Trophoblast cell (in vitro differentiated cells and primary cell): ENCODE measurements at regions not wholly inside any gene's neighbourhood (a gene's known extent, or its start where the extent isn't known, plus 50 kb on each side); places are given as distances from the start of the nearest gene placed in this dataset.
A peak's percentile ranks its signal among the peaks of the same experiment; 100 is the strongest.
"Not testable (repeated sequence)": the region's sequence is repeated elsewhere in the genome, so short reads cannot be mapped to it uniquely, and the experiment has no call there.

Source experiments
- DNase-seq, 2 donors: peaks; one replicate each; pipeline ENCODE4 v3.0.0-alpha.2; 2016
- H2AFZ ChIP-seq: 2 replicates; pipeline ENCODE4 v1.6.1; 2013; ENCODE audit warnings: low read length, moderate library complexity, mild to moderate bottlenecking; ENCODE audit not compliant: insufficient read depth, poor library complexity
- H2AK5ac ChIP-seq: 2 replicates; pipeline ENCODE4 v1.6.1; 2013; ENCODE audit warnings: mild to moderate bottlenecking, low read length
- H2BK120ac ChIP-seq: 2 replicates; pipeline ENCODE4 v1.6.1; 2013; ENCODE audit warnings: low read length, mild to moderate bottlenecking, moderate library complexity; ENCODE audit not compliant: insufficient read depth, poor library complexity
- H2BK12ac ChIP-seq: 2 replicates; pipeline ENCODE4 v1.6.1; 2013; ENCODE audit warnings: mild to moderate bottlenecking, low read length, moderate library complexity
- H2BK5ac ChIP-seq: 2 replicates; pipeline ENCODE4 v1.6.1; 2013; ENCODE audit warnings: low read length, low read depth, moderate library complexity, mild to moderate bottlenecking; ENCODE audit not compliant: poor library complexity
- H3K14ac ChIP-seq: 2 replicates; pipeline ENCODE4 v1.6.1; 2013; ENCODE audit warnings: mild to moderate bottlenecking, low read length
- H3K18ac ChIP-seq: 2 replicates; pipeline ENCODE4 v1.6.1; 2013; ENCODE audit warnings: mild to moderate bottlenecking, low read length
- H3K23ac ChIP-seq: 2 replicates; pipeline ENCODE4 v1.6.1; 2013; ENCODE audit warnings: low read length
- H3K27ac ChIP-seq: 2 replicates; pipeline ENCODE4 v1.5.1; 2013; ENCODE audit warnings: low read depth, mild to moderate bottlenecking, inconsistent platforms, low read length, moderate library complexity
- H3K27me3 ChIP-seq: 2 replicates; pipeline ENCODE4 v1.6.1; 2013; ENCODE audit warnings: inconsistent platforms, mild to moderate bottlenecking, low read length, moderate library complexity; ENCODE audit not compliant: insufficient read depth
- H3K36me3 ChIP-seq, 2 experiments: 1 replicate in 1 of 2; 2 replicates in 1 of 2; pipeline ENCODE4 v1.6.1; 2013; ENCODE audit warnings: low read length in 2 of 2, mild to moderate bottlenecking in 2 of 2, moderate library complexity in 1 of 2; ENCODE audit not compliant: insufficient read depth in 2 of 2, control insufficient read depth in 1 of 2
- H3K4ac ChIP-seq: 2 replicates; pipeline ENCODE4 v1.6.1; 2013; ENCODE audit warnings: low read depth, mild to moderate bottlenecking, low read length, moderate library complexity
- H3K4me1 ChIP-seq, 2 experiments: 1 replicate in 1 of 2; 2 replicates in 1 of 2; pipeline ENCODE4 v1.6.1; 2013; ENCODE audit warnings: low read length in 2 of 2, mild to moderate bottlenecking in 2 of 2, moderate library complexity in 1 of 2; ENCODE audit not compliant: insufficient read depth in 2 of 2, control insufficient read depth in 1 of 2
- H3K4me2 ChIP-seq: 2 replicates; pipeline ENCODE4 v1.6.1; 2013; ENCODE audit warnings: inconsistent platforms, mild to moderate bottlenecking, low read length, moderate library complexity
- H3K4me3 ChIP-seq: 2 replicates; pipeline ENCODE4 v1.5.1; 2013; ENCODE audit warnings: mild to moderate bottlenecking, low read depth, low read length, inconsistent platforms
- H3K79me1 ChIP-seq: one replicate; pipeline ENCODE4 v1.6.1; 2013; ENCODE audit warnings: low read length
- H3K79me2 ChIP-seq: 2 replicates; pipeline ENCODE4 v1.6.1; 2013; ENCODE audit warnings: low read length, mild to moderate bottlenecking; ENCODE audit not compliant: control insufficient read depth, insufficient read depth, poor library complexity
- H3K9ac ChIP-seq: 2 replicates; pipeline ENCODE4 v1.6.1; 2013; ENCODE audit warnings: mild to moderate bottlenecking, low read length
- H3K9me3 ChIP-seq: 2 replicates; pipeline ENCODE4 v1.6.1; 2013; ENCODE audit warnings: low read depth, mild to moderate bottlenecking, control low read depth, inconsistent platforms, low read length; ENCODE audit not compliant: insufficient read depth
- H4K12ac ChIP-seq: 2 replicates; pipeline ENCODE4 v1.6.1; 2013; ENCODE audit warnings: low read depth, mild to moderate bottlenecking, low read length, moderate library complexity
- H4K8ac ChIP-seq: 2 replicates; pipeline ENCODE4 v1.6.1; 2013; ENCODE audit warnings: low read depth, mild to moderate bottlenecking, low read length, moderate library complexity
- H4K91ac ChIP-seq: one replicate; pipeline ENCODE4 v1.6.1; 2013; ENCODE audit warnings: low read depth, mild to moderate bottlenecking, low read length, moderate library complexity
- WGBS: extraction: QIAGEN DNeasy Blood & Tissue Kit; methylation state at CpG from one replicate; pipeline ENCODE4 v1.1.7; 2013; ENCODE audit warnings: missing lambda C conversion rate; ENCODE audit not compliant: insufficient read length, insufficient coverage; ENCODE audit errors: extremely low coverage; 5-methylcytosine and 5-hydroxymethylcytosine counted together

DNA sequence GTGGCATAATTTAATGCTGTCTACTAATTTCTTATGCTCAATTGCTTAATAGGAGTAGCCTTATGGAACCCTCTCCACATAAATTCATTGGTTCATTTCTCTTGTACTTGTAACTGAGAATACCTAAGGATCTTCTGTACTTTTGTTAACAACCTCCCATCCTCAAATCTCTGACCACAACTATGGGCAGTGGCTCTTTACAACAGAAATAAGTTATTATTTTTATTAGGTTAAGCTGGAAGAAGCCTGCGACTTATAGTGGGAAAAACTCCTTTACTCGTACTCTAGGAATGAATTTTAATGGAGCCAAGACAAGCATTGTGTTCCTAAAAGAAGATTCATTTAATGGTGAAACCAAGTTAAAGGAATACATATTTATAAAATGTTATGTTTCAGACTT lies 337.1 kb upstream of the CTSO start:
- Histone ChIP-seq H3K27ac (no peak overlapping the region), H2BK5ac (no peak overlapping the region), H4K8ac (no peak overlapping the region), H3K4me2 (no peak overlapping the region), H4K91ac (no peak overlapping the region), H3K4ac (no peak overlapping the region), H3K9me3 (no peaks in the 10 kb centered on the region), H4K12ac (no peak overlapping the region), H2BK12ac (no peak overlapping the region), H3K14ac (no peak overlapping the region), H3K27me3 (no peaks in the 10 kb centered on the region), H3K36me3 (no peaks in the 10 kb centered on the region), H2BK120ac (no peak overlapping the region), H3K9ac (no peak overlapping the region), H3K23ac (no peak overlapping the region), H3K18ac (no peak overlapping the region), H2AK5ac (no peak overlapping the region), H3K4me1 (no peaks in the 10 kb centered on the region), H3K79me1 (peaks cover 3% of the 10 kb centered on the region), H3K4me3 (no peak overlapping the region), H3K79me2 (no peaks in the 10 kb centered on the region), H2AFZ (no peak overlapping the region)
- WGBS: no CpG with 5 or more reads among the region's 2 CpGs
- DNase-seq: no peak

GRCh38 chr4:156290026-156290425 lies 336.4 kb upstream of the CTSO start:
- H3K36me3 ChIP-seq, H2AFZ ChIP-seq, H3K18ac ChIP-seq, H4K12ac ChIP-seq, H3K4me2 ChIP-seq, H3K9me3 ChIP-seq, H3K4me3 ChIP-seq, H3K79me1 ChIP-seq, H2AK5ac ChIP-seq, H3K27me3 ChIP-seq, H4K8ac ChIP-seq, H3K27ac ChIP-seq, H3K79me2 ChIP-seq, DNase-seq, H3K23ac ChIP-seq, H3K14ac ChIP-seq, H2BK5ac ChIP-seq, H2BK120ac ChIP-seq, H3K4me1 ChIP-seq, H2BK12ac ChIP-seq, H3K4ac ChIP-seq, H3K9ac ChIP-seq: not testable (repeated sequence)
- WGBS: no CpG with 5 or more reads among the region's 19 CpGs
- peak overlapping the region; percentile 47 for H4K91ac ChIP-seq

DNA sequence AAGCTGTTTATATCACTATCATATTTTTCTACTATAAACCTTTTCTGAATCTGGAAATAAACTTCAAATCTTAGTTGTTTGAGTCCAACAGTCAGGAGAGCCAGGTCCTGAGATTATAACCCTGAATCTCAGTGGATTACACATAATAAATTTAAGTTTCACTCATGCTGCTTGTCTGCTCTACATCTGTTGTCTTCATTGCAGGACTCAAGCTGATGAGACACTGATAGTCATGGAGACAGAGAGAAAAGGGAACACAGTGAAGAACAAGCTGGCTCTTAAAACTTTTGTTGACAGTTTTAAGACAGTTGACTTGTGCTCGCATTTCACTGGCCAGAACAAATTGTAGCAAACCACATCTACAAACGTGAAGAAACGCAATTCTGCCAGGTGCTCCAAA lies 327.0 kb upstream of the CTSO start:
- Histone ChIP-seq H3K36me3 (no peaks in the 10 kb centered on the region), H2BK5ac (no peak overlapping the region), H3K79me2 (no peaks in the 10 kb centered on the region), H3K27ac (no peak overlapping the region), H3K4me3 (no peak overlapping the region), H3K27me3 (no peaks in the 10 kb centered on the region), H3K4ac (no peak overlapping the region), H3K23ac (no peak overlapping the region), H2BK120ac (no peak overlapping the region), H3K18ac (no peak overlapping the region), H3K9ac (no peak overlapping the region), H4K12ac (no peak overlapping the region), H4K8ac (no peak overlapping the region), H4K91ac (no peak overlapping the region), H3K4me2 (no peak overlapping the region), H3K79me1 (no peaks in the 10 kb centered on the region), H2BK12ac (no peak overlapping the region), H2AFZ (no peak overlapping the region), H3K14ac (no peak overlapping the region), H3K4me1 (no peaks in the 10 kb centered on the region), H2AK5ac (no peak overlapping the region), H3K9me3 (no peaks in the 10 kb centered on the region)
- WGBS: no CpG with 5 or more reads among the region's 3 CpGs
- no peak for DNase-seq

DNA sequence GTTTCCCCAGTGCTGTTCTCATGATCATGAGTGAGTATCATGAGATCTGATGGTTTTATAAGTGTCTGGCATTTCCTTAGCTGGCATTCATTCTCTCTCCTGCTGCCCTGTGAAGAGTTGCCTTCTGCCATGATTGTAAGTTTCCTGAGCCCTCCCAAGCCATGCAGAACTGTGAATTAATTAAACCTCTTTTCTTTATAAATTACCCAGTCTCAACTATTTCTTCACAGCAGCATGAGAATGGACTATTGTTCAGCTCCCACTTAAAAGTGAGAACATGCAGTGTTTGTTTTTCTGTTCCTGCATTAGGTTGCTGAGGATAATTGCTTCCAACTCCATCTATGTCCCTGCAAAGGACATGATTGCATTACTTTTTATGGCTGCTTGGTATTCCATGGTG lies 311.7 kb upstream of the CTSO start:
- H4K12ac ChIP-seq: no peak overlapping the region
- H2AK5ac ChIP-seq: no peak overlapping the region
- H3K4ac ChIP-seq: no peak overlapping the region
- H3K79me1 ChIP-seq: no peaks in the 10 kb centered on the region
- H2AFZ ChIP-seq: no peak overlapping the region
- H2BK12ac ChIP-seq: no peak overlapping the region
- H3K36me3 ChIP-seq: no peaks in the 10 kb centered on the region
- no peaks in the 10 kb centered on the region for H3K79me2 ChIP-seq
- H3K27ac ChIP-seq: no peak overlapping the region
- H3K18ac ChIP-seq: no peak overlapping the region
- no peak overlapping the region for H3K4me2 ChIP-seq
- DNase-seq: no peak
- H4K91ac ChIP-seq: no peak overlapping the region
- no peak overlapping the region for H3K4me3 ChIP-seq
- no peak overlapping the region for H3K9ac ChIP-seq
- H2BK5ac ChIP-seq: no peak overlapping the region
- H4K8ac ChIP-seq: no peak overlapping the region
- H3K27me3 ChIP-seq: no peaks in the 10 kb centered on the region
- H3K9me3 ChIP-seq: no peaks in the 10 kb centered on the region
- H3K4me1 ChIP-seq: no peaks in the 10 kb centered on the region
- no peak overlapping the region for H3K14ac ChIP-seq
- no peak overlapping the region for H2BK120ac ChIP-seq
- no peak overlapping the region for H3K23ac ChIP-seq

- no peak overlapping the region for H2AFZ ChIP-seq
- H3K36me3 ChIP-seq: no peaks in the 10 kb centered on the region
- no peak overlapping the region for H3K4me3 ChIP-seq
- H3K23ac ChIP-seq: no peak overlapping the region
- H3K14ac ChIP-seq: no peak overlapping the region
- no peak overlapping the region for H3K4me2 ChIP-seq
- H4K12ac ChIP-seq: no peak overlapping the region
- no peak overlapping the region for H2BK12ac ChIP-seq
- H3K4ac ChIP-seq: no peak overlapping the region
- H3K4me1 ChIP-seq: no peaks in the 10 kb centered on the region
- H3K27ac ChIP-seq: no peak overlapping the region
- no peak overlapping the region for H2AK5ac ChIP-seq
- no peak overlapping the region for H2BK5ac ChIP-seq
- no peak overlapping the region for H4K91ac ChIP-seq
- H3K18ac ChIP-seq: no peak overlapping the region
- no peak overlapping the region for H3K9ac ChIP-seq
- no peaks in the 10 kb centered on the region for H3K79me1 ChIP-seq
- H3K79me2 ChIP-seq: no peaks in the 10 kb centered on the region
- no peak overlapping the region for H4K8ac ChIP-seq
- no peaks in the 10 kb centered on the region for H3K9me3 ChIP-seq
- no CpG with 5 or more reads among the region's 1 CpG for WGBS
- no peak overlapping the region for H2BK120ac ChIP-seq
- no peaks in the 10 kb centered on the region for H3K27me3 ChIP-seq
- DNase-seq: no peak
Measured at GRCh38 chr4:156261230-156261629, 307.6 kb upstream of the CTSO start.
